Left renal cortex interstitium (tissue), 4 donors: ENCODE measurements at regions not wholly inside any gene's neighbourhood (a gene's known extent, or its start where the extent isn't known, plus 50 kb on each side); places are given as distances from the start of the nearest gene placed in this dataset.

Experiments used
- DNase-seq, 4 donors: peaks; one replicate each; pipeline ENCODE4 v3.0.0-alpha.2; 2013; ENCODE audit warnings: low read depth in 4 of 4, low spot score in 2 of 4, missing footprints in 1 of 4

DNA sequence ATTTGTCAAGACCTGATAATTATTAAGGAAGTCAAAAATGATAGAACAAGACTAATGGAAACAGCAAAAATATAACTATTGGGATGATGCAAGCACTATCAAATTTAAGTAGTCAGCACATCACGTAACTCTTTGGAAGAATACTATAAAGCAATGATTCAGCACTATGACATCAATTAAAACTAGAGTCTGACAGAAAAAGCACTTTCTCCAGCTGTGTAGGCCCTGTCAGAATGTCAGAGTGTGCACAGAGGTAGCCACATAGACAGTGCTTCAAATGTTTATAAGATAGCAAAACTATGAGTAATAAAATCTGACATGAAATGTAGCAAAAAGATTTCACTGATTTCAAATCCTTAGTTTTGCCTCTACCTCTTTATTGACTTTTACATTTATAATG lies 1226.6 kb upstream of the ADGRL3 start:
- no peak for DNase-seq

- no peak for DNase-seq
Observed at GRCh38 chr4:59979061-59979460, 1221.1 kb upstream of the ADGRL3 start.

DNA sequence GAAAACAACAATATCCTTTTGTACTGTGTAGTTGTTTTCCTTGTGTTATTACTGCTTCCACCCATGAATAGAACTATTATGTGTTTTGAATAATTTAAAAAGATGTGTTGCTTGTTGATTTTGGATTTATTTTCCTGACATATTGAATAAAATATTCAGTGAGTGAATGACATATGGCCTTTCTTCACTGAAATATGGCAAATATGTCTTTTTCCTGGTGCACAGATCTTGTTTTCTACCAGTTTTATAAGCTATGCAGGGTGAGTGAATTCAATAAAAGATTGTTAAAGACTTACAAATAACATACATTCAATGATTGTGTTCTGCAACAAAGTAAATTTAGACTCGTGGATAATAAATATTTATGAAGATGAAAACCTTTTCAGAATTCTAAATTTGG lies 1216.3 kb upstream of the ADGRL3 start:
- DNase-seq: no peak

DNA sequence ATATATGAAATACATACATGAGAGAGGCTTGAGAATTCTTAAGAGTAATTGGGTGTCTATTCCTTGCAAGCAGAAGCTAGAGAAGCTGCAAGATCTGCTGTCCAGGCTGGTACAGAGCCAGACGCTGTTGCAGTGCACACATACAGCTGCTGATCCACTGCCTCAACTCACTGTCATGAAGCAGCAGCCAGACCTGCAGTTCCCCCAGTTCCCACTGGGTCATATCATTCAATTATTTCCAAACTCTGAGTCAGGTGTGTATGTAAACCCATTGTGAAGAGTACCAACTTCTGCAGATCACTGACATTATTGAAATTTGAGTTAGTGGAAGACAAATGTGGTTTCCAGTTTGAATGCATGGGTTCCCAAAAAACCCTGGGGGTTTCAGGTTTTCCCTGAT lies 1212.8 kb upstream of the ADGRL3 start:
- DNase-seq: no peak

GRCh38 chr4:59994118-59994517 lies 1206.0 kb upstream of the ADGRL3 start:
- no peak for DNase-seq

GRCh38 chr4:60002603-60003337 lies 1197.4 kb upstream of the ADGRL3 start:
- DNase-seq: no peak

DNA sequence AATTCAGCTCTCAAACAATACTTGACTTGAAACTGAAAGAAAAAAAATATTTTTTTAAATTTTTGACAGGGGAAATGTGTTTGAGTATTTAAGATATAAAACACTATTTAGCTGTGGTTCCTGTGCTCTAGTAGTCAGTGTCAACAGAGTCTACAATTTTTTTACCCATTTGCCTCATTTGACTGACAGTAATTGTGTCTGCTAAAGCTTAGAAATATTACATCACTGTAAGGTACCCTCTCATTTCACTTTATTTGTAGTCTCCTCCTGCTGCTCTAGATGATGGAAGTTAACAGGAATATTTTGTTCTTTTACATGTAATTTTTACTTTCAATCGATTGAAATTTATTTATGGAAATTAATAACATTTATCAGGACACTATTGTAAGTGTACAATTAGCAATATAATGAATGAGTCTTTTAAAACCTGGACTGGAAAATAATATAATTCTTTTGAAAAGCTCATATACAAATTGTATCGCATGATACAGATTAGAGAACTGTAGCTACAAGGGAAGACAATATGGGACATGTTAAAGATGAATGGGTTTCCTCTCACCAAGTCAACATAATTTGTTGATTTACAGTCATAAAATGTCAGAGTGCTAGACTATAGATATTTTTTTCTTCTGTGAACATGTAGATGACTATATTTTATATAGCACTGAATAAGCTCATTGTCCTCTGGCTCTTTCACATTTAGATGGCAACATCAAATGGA lies 1186.5 kb upstream of the ADGRL3 start:
- DNase-seq: no peak

DNA sequence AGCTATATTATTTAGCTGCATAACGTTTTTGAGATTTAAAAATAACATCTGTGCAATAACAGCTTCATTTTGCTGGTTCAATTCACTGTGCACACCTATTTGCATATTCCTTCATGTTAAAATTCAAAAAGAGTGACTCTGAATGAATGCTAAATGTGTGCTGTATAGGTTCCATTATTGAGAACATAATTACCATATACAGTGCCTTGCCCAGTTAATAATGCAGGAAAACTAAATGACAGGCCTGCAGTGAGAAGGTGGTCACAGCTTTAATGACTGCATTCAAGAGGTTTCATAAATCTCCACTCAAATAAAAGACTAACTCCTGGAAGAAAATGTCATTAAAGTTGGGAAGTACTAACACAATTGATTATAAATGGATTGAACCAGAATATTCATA lies 1183.2 kb upstream of the ADGRL3 start:
- no peak for DNase-seq

DNA sequence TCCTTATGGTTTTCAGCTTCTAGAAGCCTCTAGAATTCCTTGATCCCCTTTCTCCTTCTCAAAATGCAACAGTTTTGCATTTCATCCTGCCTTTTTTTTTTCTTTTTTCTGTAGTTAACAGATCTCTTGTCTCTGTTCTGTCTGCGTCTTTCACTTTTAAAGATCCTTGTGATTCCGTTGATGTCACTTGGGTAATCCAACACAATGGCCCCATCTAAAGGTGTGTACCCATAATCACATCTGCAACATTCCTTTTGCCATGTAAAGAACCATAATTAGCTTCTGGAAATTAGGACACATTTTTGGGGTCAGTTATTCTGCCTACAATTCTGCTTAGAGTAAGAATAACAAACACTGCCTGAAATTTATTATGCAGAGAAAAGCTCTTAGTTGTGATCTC lies 1180.9 kb upstream of the ADGRL3 start:
- no peak for DNase-seq

- no peak for DNase-seq
Observed at GRCh38 chr4:60019946-60020345, 1180.2 kb upstream of the ADGRL3 start.

GRCh38 chr4:60020389-60020788 lies 1179.7 kb upstream of the ADGRL3 start:
- DNase-seq: no peak

- DNase-seq: no peak
Observed at GRCh38 chr4:60033826-60034225, 1166.3 kb upstream of the ADGRL3 start.

- DNase-seq: no peak
Observed at GRCh38 chr4:60034361-60034760, 1165.8 kb upstream of the ADGRL3 start.

DNA sequence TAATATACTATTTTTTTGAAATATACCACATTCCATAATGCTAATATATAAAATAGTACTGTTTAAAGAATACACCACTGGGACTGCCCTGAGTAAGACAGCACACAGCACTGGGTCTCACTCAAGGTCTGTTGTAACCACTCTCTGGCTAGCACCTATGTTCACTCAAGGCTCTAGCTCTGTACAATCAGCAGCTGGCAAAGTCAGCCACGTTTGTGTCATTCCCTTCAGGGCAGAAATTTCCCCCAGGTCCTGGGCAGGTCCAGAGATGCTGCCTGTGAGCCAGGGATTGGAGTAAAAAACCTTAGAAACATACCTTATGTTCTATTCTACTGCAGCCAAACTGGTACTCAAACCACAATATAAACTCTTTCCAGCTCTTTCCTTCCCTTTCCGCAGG lies 1160.2 kb upstream of the ADGRL3 start:
- no peak for DNase-seq

DNA sequence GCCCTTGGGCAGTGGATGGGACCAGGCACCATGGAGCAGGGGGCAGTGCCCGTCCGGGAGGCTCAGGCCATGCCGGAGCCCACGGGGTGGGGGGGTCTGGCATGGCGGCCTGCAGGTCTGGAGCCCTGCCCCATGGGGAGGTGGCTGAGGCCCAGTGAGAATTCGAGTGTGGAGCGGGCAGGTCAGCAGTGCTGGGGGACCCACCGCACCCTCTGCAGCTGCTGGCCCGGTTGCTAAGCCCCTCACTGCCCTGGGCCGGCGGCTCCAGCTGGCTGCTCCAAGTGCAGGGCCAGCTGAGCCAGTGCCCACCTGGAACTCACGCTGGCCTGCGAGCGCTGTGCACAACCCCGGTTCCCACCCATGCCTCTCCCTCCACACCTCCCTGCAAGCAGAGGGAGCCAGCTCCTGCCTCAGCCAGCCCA lies 1157.9 kb upstream of the ADGRL3 start:
- DNase-seq: no peak

DNA sequence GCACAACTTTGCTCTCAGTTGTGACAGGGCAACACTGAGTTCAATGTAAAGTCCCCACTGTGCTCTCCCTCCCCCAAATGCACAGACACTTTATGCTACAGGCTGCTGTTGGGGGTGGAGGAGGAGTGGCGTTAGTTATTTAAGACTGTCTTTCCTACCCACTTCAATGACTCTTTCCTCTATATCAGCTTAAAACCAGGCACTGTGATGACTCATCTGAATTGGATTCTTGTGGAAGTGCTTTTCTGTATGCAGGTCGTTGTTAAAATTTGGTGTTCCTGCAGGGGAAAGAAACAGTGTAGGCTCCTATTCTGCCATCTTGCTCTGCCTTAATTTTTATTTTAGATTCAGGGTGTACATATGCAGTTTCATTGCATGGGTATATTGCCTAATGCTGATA lies 1157.2 kb upstream of the ADGRL3 start:
- DNase-seq: no peak

GRCh38 chr4:60078984-60079383 lies 1121.1 kb upstream of the ADGRL3 start:
- DNase-seq: no peak

DNA sequence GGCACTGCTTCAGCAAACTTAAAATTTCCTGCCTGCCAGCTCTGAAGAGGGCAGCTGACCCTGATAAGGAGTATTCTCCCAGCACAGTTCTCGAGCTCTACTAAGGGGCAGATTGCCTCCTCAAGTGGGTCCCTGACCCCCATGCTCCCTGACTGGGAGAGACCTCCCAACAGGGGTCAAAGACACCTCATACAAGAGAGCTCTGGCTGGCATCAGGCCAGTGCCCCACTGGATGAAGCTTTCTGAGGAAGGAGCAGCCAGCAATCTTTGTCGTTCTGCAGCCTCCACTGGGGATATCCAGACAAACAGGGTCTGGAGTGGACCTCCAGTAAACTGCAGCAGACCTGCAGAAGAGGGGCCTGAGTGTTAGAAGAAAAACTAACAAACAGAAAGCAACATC lies 1118.3 kb upstream of the ADGRL3 start:
- no peak for DNase-seq

GRCh38 chr4:60088807-60089486 lies 1111.2 kb upstream of the ADGRL3 start:
- no peak for DNase-seq

DNA sequence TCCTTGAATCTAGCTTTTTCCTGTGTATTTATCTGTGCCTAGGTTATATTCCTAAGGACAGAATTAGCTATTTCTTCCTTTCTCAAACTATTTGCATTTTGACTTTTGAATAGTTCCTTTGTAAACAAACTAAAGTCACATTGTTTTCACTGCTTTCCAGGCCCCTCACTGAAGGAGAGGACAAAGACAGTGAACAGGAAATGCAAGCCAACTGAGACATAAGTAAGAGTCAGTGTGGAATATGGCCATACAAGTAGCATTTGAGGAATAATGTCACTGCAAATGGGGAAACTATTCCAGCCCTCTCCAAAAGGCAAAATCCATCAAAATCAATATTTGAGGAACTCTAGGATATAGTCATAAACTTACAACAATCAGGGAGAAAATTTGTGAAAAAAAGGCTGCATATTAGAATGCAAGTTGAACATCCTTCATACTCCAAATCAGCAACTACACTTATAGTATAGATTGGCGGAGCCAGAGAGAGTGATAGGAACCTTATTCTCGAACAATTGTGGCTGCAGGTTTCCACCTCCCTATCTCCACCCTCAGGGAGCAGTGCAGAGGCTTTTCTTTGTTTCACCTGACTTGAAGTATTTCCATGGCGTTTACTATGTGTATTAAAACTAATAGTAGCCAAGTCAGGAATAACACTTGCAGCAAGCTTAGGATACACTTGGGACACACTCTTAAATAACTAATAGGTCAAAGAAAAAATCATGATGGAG lies 1110.4 kb upstream of the ADGRL3 start:
- no peak for DNase-seq

- no peak for DNase-seq
Observed at GRCh38 chr4:60096676-60097075, 1103.5 kb upstream of the ADGRL3 start.
